Endothelial cell of umbilical vein (primary cell): ENCODE measurements at regions not wholly inside any gene's neighbourhood (a gene's known extent, or its start where the extent isn't known, plus 50 kb on each side); places are given as distances from the start of the nearest gene placed in this dataset.

Source experiments
- CTCF ChIP-seq, 2 donors: IDR thresholded peaks; 1 replicate in 1 of 2; 2 replicates in 1 of 2; pipeline ENCODE4 v1.5.1; 2011; ENCODE audit warnings: low read length in 2 of 2, mild to moderate bottlenecking in 2 of 2, moderate library complexity in 2 of 2, control low read depth in 1 of 2, inconsistent platforms in 1 of 2, low read depth in 1 of 2; ENCODE audit not compliant: insufficient read depth in 1 of 2; ENCODE audit errors: extremely low read depth in 1 of 2
- EZH2 ChIP-seq: IDR thresholded peaks from 2 replicates; pipeline ENCODE4 v1.6.1; 2012; ENCODE audit warnings: borderline replicate concordance, low read depth, mild to moderate bottlenecking, moderate library complexity, low read length, inconsistent platforms; ENCODE audit not compliant: severe bottlenecking
- FOS ChIP-seq: IDR thresholded peaks from 2 replicates; pipeline ENCODE4 v1.6.1; 2011; ENCODE audit warnings: mild to moderate bottlenecking, low read length, moderate library complexity, borderline replicate concordance; ENCODE audit not compliant: insufficient read depth
- GATA2 ChIP-seq: IDR thresholded peaks from 2 replicates; pipeline ENCODE4 v1.7.0; 2011; ENCODE audit warnings: low read depth, mild to moderate bottlenecking, moderate library complexity, mixed read lengths, low read length; ENCODE audit not compliant: insufficient read length, insufficient read depth
- JUN ChIP-seq: IDR thresholded peaks from 2 replicates; pipeline ENCODE4 v1.6.1; 2011; ENCODE audit warnings: borderline replicate concordance, low read depth; ENCODE audit not compliant: insufficient read length, insufficient read depth
- MAX ChIP-seq: IDR thresholded peaks from 2 replicates; pipeline ENCODE4 v1.6.1; 2011; ENCODE audit not compliant: insufficient read depth, insufficient read length
- MYC ChIP-seq: IDR thresholded peaks from one replicate; pipeline ENCODE4 v1.6.1; 2011; ENCODE audit warnings: mild to moderate bottlenecking, low read depth, low read length
- POLR2A ChIP-seq: IDR thresholded peaks from 2 replicates; pipeline ENCODE4 v1.6.1; 2012; ENCODE audit warnings: low read depth, mild to moderate bottlenecking, control low read depth, low read length
- POLR2AphosphoS5 ChIP-seq: IDR thresholded peaks from 2 replicates; pipeline ENCODE4 v1.6.1; 2012; ENCODE audit warnings: low read depth, mild to moderate bottlenecking, control low read depth, low read length, moderate library complexity; ENCODE audit not compliant: insufficient read depth

- TF ChIP-seq CTCF (IDR thresholded peaks at IDR 0.05; ENCODE audit: extremely low read depth in 1 of 2, insufficient read depth in 1 of 2, low read depth in 1 of 2, low read length in 2 of 2): no peak
- TF ChIP-seq POLR2AphosphoS5: no peak
- no peak for TF ChIP-seq POLR2A
- no peak for TF ChIP-seq EZH2
- no peak for TF ChIP-seq MYC
- TF ChIP-seq GATA2: no peak
- TF ChIP-seq MAX: no peak
- no peak for TF ChIP-seq FOS
- TF ChIP-seq JUN: no peak
Observed at GRCh38 chr18:64334748-64335147, 185.9 kb upstream of the LINC00305 start.
